ENCODE measurements at regions not wholly inside any gene's neighbourhood (a gene's known extent, or its start where the extent isn't known, plus 50 kb on each side); places are given as distances from the start of the nearest gene placed in this dataset.

GRCh38 chr10:78729366-78729765, 339.4 kb upstream of the ZMIZ1 start:
- DNase-seq (ENCODE audit: low read depth in 2 of 2), result no peak
- no peak overlapping the region for H3K27ac ChIP-seq (ENCODE audit: insufficient read depth, low read length)
- H4K20me1 ChIP-seq (ENCODE audit: control insufficient read depth, extremely low read depth, insufficient read depth, low read length), result no peaks in the 10 kb centered on the region
- no peak overlapping the region for H2AFZ ChIP-seq (ENCODE audit: low read length)
- TF ChIP-seq CTCF (conservative IDR thresholded peaks at IDR 0.05 in 1 of 2, IDR thresholded peaks at IDR 0.05 in 1 of 2; ENCODE audit: low read depth in 1 of 2, low read length in 2 of 2) (no peak), EZH2 (IDR thresholded peaks at IDR 0.05; ENCODE audit: low read length, missing control alignments) (no peak)
- no peak overlapping the region for H3K9ac ChIP-seq (ENCODE audit: insufficient read depth, low read length)
- no peaks in the 10 kb centered on the region for H3K36me3 ChIP-seq (ENCODE audit: control insufficient read depth, insufficient read depth, low read length)
- H3K4me1 ChIP-seq (ENCODE audit: control insufficient read depth, extremely low read depth, insufficient read depth, low read length), result no peaks in the 10 kb centered on the region
- peaks cover 28% of the 10 kb centered on the region for H3K27me3 ChIP-seq (ENCODE audit: control insufficient read depth, insufficient read depth, low read length)
- no peak overlapping the region for H3K4me3 ChIP-seq (replicated peaks in 1 of 4; ENCODE audit: control extremely low read depth in 1 of 4, insufficient read depth in 1 of 4, low read depth in 3 of 4, low read length in 4 of 4)
- H3K79me2 ChIP-seq (ENCODE audit: control insufficient read depth, insufficient read depth, low read length), result no peaks in the 10 kb centered on the region
- no peaks in the 10 kb centered on the region for H3K9me3 ChIP-seq (ENCODE audit: control insufficient read depth, insufficient read depth, low read depth, low read length)
- H3K4me2 ChIP-seq (ENCODE audit: extremely low read depth, insufficient read depth, low read length), result no peak overlapping the region

GRCh38 chr10:78729800-78730199, 339.0 kb upstream of the ZMIZ1 start:
- TF ChIP-seq EZH2 (IDR thresholded peaks at IDR 0.05; ENCODE audit: low read length, missing control alignments) (no peak), CTCF (conservative IDR thresholded peaks at IDR 0.05 in 1 of 2, IDR thresholded peaks at IDR 0.05 in 1 of 2; ENCODE audit: low read depth in 1 of 2, low read length in 2 of 2) (no peak)
- Histone ChIP-seq H3K4me1 (ENCODE audit: control insufficient read depth, extremely low read depth, insufficient read depth, low read length) (no peaks in the 10 kb centered on the region), H3K27me3 (ENCODE audit: control insufficient read depth, insufficient read depth, low read length) (peaks cover 30% of the 10 kb centered on the region), H3K4me3 (replicated peaks in 1 of 4; ENCODE audit: control extremely low read depth in 1 of 4, insufficient read depth in 1 of 4, low read depth in 3 of 4, low read length in 4 of 4) (no peak overlapping the region), H3K79me2 (ENCODE audit: control insufficient read depth, insufficient read depth, low read length) (no peaks in the 10 kb centered on the region), H3K9ac (ENCODE audit: insufficient read depth, low read length) (no peak overlapping the region), H3K27ac (ENCODE audit: insufficient read depth, low read length) (no peak overlapping the region), H3K36me3 (ENCODE audit: control insufficient read depth, insufficient read depth, low read length) (no peaks in the 10 kb centered on the region), H3K9me3 (ENCODE audit: control insufficient read depth, insufficient read depth, low read depth, low read length) (no peaks in the 10 kb centered on the region), H2AFZ (ENCODE audit: low read length) (no peak overlapping the region), H3K4me2 (ENCODE audit: extremely low read depth, insufficient read depth, low read length) (no peak overlapping the region), H4K20me1 (ENCODE audit: control insufficient read depth, extremely low read depth, insufficient read depth, low read length) (no peaks in the 10 kb centered on the region)
- no peak for DNase-seq (ENCODE audit: low read depth in 2 of 2)

GRCh38 chr10:78730754-78731153, 338.0 kb upstream of the ZMIZ1 start:
- DNase-seq (ENCODE audit: low read depth in 2 of 2), result no peak
- H3K9ac ChIP-seq (ENCODE audit: insufficient read depth, low read length), result no peak overlapping the region
- no peak overlapping the region for H3K4me3 ChIP-seq (replicated peaks in 1 of 4; ENCODE audit: control extremely low read depth in 1 of 4, insufficient read depth in 1 of 4, low read depth in 3 of 4, low read length in 4 of 4)
- no peak overlapping the region for H3K27ac ChIP-seq (ENCODE audit: insufficient read depth, low read length)
- no peaks in the 10 kb centered on the region for H4K20me1 ChIP-seq (ENCODE audit: control insufficient read depth, extremely low read depth, insufficient read depth, low read length)
- no peak for TF ChIP-seq EZH2 (IDR thresholded peaks at IDR 0.05; ENCODE audit: low read length, missing control alignments)
- no peak for TF ChIP-seq CTCF (conservative IDR thresholded peaks at IDR 0.05 in 1 of 2, IDR thresholded peaks at IDR 0.05 in 1 of 2; ENCODE audit: low read depth in 1 of 2, low read length in 2 of 2)
- H3K79me2 ChIP-seq (ENCODE audit: control insufficient read depth, insufficient read depth, low read length), result no peaks in the 10 kb centered on the region
- no peaks in the 10 kb centered on the region for H3K4me1 ChIP-seq (ENCODE audit: control insufficient read depth, extremely low read depth, insufficient read depth, low read length)
- H2AFZ ChIP-seq (ENCODE audit: low read length), result no peak overlapping the region
- no peaks in the 10 kb centered on the region for H3K9me3 ChIP-seq (ENCODE audit: control insufficient read depth, insufficient read depth, low read depth, low read length)
- H3K4me2 ChIP-seq (ENCODE audit: extremely low read depth, insufficient read depth, low read length), result no peak overlapping the region
- no peaks in the 10 kb centered on the region for H3K36me3 ChIP-seq (ENCODE audit: control insufficient read depth, insufficient read depth, low read length)
- peaks cover 34% of the 10 kb centered on the region for H3K27me3 ChIP-seq (ENCODE audit: control insufficient read depth, insufficient read depth, low read length)
